D721Med (cell line): ENCODE measurements at regions not wholly inside any gene's neighbourhood (a gene's known extent, or its start where the extent isn't known, plus 50 kb on each side); places are given as distances from the start of the nearest gene placed in this dataset.

Experiments used
- DNase-seq: peaks from one replicate; pipeline ENCODE4 v3.0.0; 2011; ENCODE audit warnings: low spot score; ENCODE audit not compliant: insufficient read length
- FAIRE-seq: peaks from 2 replicates; lab custom pipeline; 2011; peaks lifted over from hg19 to GRCh38; lab: Jason Lieb, UNC
- CTCF ChIP-seq: IDR thresholded peaks from 2 replicates; pipeline ENCODE4 v1.5.1; 2012; ENCODE audit warnings: mild to moderate bottlenecking, control low read depth; ENCODE audit not compliant: insufficient read depth; ENCODE audit errors: missing control alignments

DNA sequence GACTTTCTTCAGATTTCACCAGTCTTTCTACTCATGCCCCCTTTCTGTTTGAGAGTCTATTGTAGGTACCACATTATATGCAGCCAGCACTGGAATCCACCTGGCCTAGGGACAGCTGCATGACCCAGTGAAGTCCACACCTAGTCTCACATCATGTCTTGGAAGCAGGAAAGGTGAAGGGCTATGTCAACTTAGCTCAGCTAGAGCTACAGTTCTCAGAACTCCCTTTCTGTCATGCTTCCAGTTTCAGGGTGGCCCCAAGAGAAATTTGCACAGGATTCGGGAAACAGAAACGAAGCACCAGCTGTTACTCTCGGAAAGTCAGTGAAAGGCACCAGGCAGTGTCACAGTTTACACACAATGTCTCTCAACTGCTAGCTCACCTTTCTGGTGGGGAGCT, 51.6 kb upstream of the NLRP1 start:
- no peak for FAIRE-seq
- DNase-seq = no peak
- TF ChIP-seq CTCF = no peak

DNA sequence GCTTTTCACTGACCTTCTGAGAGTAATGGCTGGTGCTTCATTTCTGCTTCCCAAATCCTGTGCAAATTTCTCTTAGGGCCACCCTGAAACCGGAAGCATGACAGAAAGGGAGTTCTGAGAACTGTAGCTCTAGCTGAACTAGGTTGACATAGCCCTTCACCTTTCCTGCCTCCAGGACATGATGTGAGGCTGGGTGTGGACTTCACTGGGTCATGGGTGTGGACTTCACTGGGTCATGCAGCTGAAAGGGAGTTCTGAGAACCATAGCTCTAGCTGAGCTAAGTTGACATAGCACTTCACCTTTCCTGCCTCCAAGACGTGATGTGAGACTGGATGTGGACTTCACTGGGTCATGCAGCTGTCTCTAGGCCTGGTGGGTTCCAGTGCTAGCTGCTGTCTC, 54.3 kb upstream of the NLRP1 start:
- no peak for FAIRE-seq
- TF ChIP-seq CTCF = no peak
- no peak for DNase-seq

- DNase-seq (no peak), FAIRE-seq (no peak)
- no peak for TF ChIP-seq CTCF
Measured at GRCh38 chr17:5640726-5641125, 56.4 kb upstream of the NLRP1 start.

GRCh38 chr17:5642752-5643151, 58.4 kb upstream of the NLRP1 start:
- no peak for FAIRE-seq
- no peak for TF ChIP-seq CTCF

GRCh38 chr17:5644065-5644464, 59.8 kb upstream of the NLRP1 start:
- FAIRE-seq (no peak), DNase-seq (no peak)
- no peak for TF ChIP-seq CTCF

More at GRCh38 chr17:5642752-5643151, 58.4 kb upstream of the NLRP1 start:
- DNase-seq = no peak

DNA sequence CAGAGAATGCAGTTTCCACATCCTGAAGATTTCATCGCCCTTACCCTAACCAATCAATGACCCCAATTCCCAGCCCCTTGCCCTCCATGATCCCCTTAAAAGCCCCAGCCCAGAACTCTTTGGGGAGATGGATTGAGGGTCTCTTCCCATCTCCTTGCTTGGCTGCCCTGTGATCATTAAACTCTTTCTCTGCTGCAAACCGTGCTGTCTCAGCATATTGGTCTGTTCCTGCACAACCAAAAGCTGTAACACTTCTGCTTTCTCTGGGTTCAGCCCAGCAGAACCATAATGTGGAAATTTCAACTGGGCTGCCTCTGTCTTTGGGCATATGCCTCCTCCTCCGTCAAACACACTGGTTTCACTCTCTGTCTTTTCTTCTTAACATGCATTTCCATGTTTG, 67.0 kb upstream of the NLRP1 start:
- FAIRE-seq = no peak
- TF ChIP-seq CTCF = no peak
- no peak for DNase-seq

GRCh38 chr17:5661491-5662125, 77.3 kb upstream of the NLRP1 start:
- no peak for DNase-seq
- FAIRE-seq = no peak
- no peak for TF ChIP-seq CTCF
